Heart left ventricle (tissue), 16 donors: ENCODE measurements at regions not wholly inside any gene's neighbourhood (a gene's known extent, or its start where the extent isn't known, plus 50 kb on each side); places are given as distances from the start of the nearest gene placed in this dataset.

Experiments used
- ATAC-seq, 4 donors: fragments of 200-7000 bp; cut with Tn5 transposase; one replicate each; pipeline ENCODE4 v1.9.1; 2020 to 2022; ENCODE audit warnings: moderate library complexity in 4 of 4, mild to moderate bottlenecking in 3 of 4, moderate number of reproducible peaks in 1 of 4
- DNase-seq, 5 donors: peaks; one replicate each; pipeline ENCODE4 v3.0.0-alpha.2; 2020
- H3K27ac ChIP-seq, 12 donors: fragments of 200-600 bp; sonication (generic) in 4 of 12; one replicate each; pipeline versions ENCODE4 v1.5.0 to v1.8.0; 2016 to 2022; ENCODE audit warnings: mild to moderate bottlenecking in 2 of 12
- H3K27me3 ChIP-seq, 9 donors: fragments of 200-600 bp; sonication (generic) in 2 of 9; one replicate each; pipeline versions ENCODE4 v1.5.1 to v1.8.0; 2016 to 2022; ENCODE audit warnings: mild to moderate bottlenecking in 3 of 9
- H3K36me3 ChIP-seq, 9 donors: fragments of 200-600 bp; sonication (generic) in 2 of 9; one replicate each; pipeline versions ENCODE4 v1.5.0 to v1.8.0; 2018 to 2022; ENCODE audit warnings: mild to moderate bottlenecking in 2 of 9
- H3K4me1 ChIP-seq, 12 donors: fragments of 200-600 bp; sonication (generic) in 4 of 12; one replicate each; pipeline versions ENCODE4 v1.5.0 to v1.8.0; 2016 to 2022; ENCODE audit warnings: mild to moderate bottlenecking in 3 of 12
- H3K4me3 ChIP-seq, 12 donors: fragments of 200-600 bp; sonication (generic) in 4 of 12; one replicate each; pipeline versions ENCODE4 v1.5.0 to v1.8.0; 2017 to 2022; ENCODE audit warnings: mild to moderate bottlenecking in 9 of 12, moderate library complexity in 4 of 12
- H3K9me3 ChIP-seq, 12 donors: fragments of 200-600 bp; sonication (generic) in 4 of 12; one replicate each; pipeline versions ENCODE4 v1.5.0 to v1.8.0; 2016 to 2022; ENCODE audit warnings: mild to moderate bottlenecking in 1 of 12
- CTCF ChIP-seq, 12 donors: fragments of 200-600 bp; sonication (generic) in 4 of 12; IDR thresholded peaks; one replicate each; pipeline versions ENCODE4 v1.5.0 to v1.8.0; 2018 to 2022; ENCODE audit warnings: antibody characterized with exemption in 12 of 12, mild to moderate bottlenecking in 5 of 12
- POLR2A ChIP-seq, 2 donors: fragments of 450-650 bp; IDR thresholded peaks; one replicate each; pipeline ENCODE4 v1.6.1; 2017; ENCODE audit warnings: antibody characterized with exemption in 2 of 2, mild to moderate bottlenecking in 2 of 2, moderate library complexity in 2 of 2
- WGBS, 4 donors: extraction: QIAGEN DNeasy Blood & Tissue Kit in 2 of 4; methylation state at CpG; one replicate each; pipeline versions ENCODE4 v1.1.5 to v1.1.7; 2013 to 2018; 5-methylcytosine and 5-hydroxymethylcytosine counted together
- intact Hi-C, 10 donors: fragments of 100-400 bp; cut with DNase I; formaldehyde crosslinking; loops; one replicate each; pipeline versions ENCODE4 v1.11.1 to v1.14.2; 2022
- donor health status: ischemic (EF 13 %, LVEDD 7.1; RV severe dilation, severe dysfunction).
- donor health status: healthy with polysubstance abuse.
- donor health status: DM: no; HTN: yes; CAD: no.
- donor health status: DM: no; HTN: no; CAD: no.
- donor health status: ischemic (EF 25% LVEDD 6.9; RV normal size, moderate dysfunction).
- donor health status: ischemic (EF 25% LVEDD 5.7; RV mildly dilated, moderate dysfunction).
- donor health status: healthy.
- donor health status: DM: yes; HTN: yes; CAD: no.
- donor health status: ischemic (EF 35%, LVEDD 5.7; RV mildly dilated, moderate dysfunction).
- donor health status: nonischemic (EF 11% LVEDD 7.7; RV severe dilation, severe dysfunction).
- donor health status: DM: yes; HTN: yes; CAD: no.
- donor health status: PGD.
- donor health status: ischemic (EF 29% LVEDD 5.4; RV normal size, mild dysfunction).
- donor health status: nonischemic (EF 23%, LVEDD 6.1; RV moderate dilation, normal function).

DNA sequence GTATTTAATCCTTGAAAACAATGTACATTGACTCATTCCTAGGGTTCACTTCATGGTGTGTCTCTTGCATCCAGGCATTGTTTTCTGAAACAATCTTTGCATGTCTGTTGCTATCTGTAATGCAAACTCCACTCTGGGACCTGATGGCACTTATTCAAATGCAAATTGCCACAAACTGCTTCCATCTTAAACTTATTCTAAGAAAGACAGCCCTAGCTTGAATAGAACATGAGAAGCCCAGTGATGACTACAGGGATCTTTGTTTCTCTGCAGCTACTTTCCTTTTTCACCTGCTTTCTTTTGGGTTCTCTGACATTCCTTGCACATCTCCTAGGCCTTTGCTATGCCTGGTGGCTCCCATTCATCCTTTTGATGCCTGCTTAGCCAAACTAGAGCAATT lies 827.0 kb downstream of the CDY2B start:
- intact Hi-C loops = no loop called here
- H3K9me3 ChIP-seq = no peaks in the 10 kb centered on the region
- no peak for TF ChIP-seq POLR2A (IDR thresholded peaks at IDR 0.05)
- TF ChIP-seq CTCF (IDR thresholded peaks at IDR 0.05) = no peak
- no peak overlapping the region for H3K27ac ChIP-seq
- no peaks in the 10 kb centered on the region for H3K36me3 ChIP-seq
- no peak for ATAC-seq
- no peak for DNase-seq
- no peaks in the 10 kb centered on the region for H3K27me3 ChIP-seq
- no peak overlapping the region for H3K4me3 ChIP-seq
- H3K4me1 ChIP-seq = no peaks in the 10 kb centered on the region

- no peaks in the 10 kb centered on the region for H3K27me3 ChIP-seq
- no peaks in the 10 kb centered on the region for H3K4me1 ChIP-seq
- ATAC-seq (no peak), DNase-seq (no peak)
- H3K27ac ChIP-seq = no peak overlapping the region
- H3K9me3 ChIP-seq = no peaks in the 10 kb centered on the region
- H3K4me3 ChIP-seq = no peak overlapping the region
- 64 to 65% methylated on average over 2 of the region's 2 CpGs; no CpG with 5 or more reads in 2 of the 4 donors for WGBS, 4 donors
- intact Hi-C loops = no loop called here
- TF ChIP-seq CTCF (IDR thresholded peaks at IDR 0.05) (no peak), POLR2A (IDR thresholded peaks at IDR 0.05) (no peak)
- no peaks in the 10 kb centered on the region for H3K36me3 ChIP-seq
Observed at GRCh38 chrY:17050374-17050773, 829.6 kb downstream of the CDY2B start.

DNA sequence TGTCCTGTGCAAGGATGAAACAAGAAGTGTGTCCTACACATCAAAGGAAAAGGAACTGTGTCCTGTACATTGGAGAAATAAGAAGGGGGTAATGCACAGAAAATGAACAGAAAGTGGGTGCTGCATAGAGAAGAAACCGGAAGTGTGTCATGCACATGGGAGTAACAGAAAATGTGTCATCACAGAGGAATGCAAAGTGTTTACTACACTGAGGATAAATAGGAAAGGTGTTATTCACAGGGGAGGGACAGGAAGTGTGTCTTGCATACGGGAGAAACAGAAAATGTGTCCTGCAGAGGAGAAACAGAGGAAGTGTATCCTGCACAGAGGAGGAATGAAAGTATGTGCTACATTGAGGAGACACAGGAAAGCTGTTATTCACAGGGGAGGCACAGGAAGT lies 834.9 kb downstream of the CDY2B start:
- Histone ChIP-seq H3K9me3 (no peaks in the 10 kb centered on the region), H3K4me3 (no peak overlapping the region), H3K36me3 (no peaks in the 10 kb centered on the region), H3K27ac (no peak overlapping the region), H3K27me3 (no peaks in the 10 kb centered on the region), H3K4me1 (no peaks in the 10 kb centered on the region)
- WGBS, 4 donors = 54 to 56% methylated on average over 2 of the region's 2 CpGs; no CpG with 5 or more reads in 2 of the 4 donors
- DNase-seq (no peak), ATAC-seq (no peak)
- TF ChIP-seq POLR2A (IDR thresholded peaks at IDR 0.05) (no peak), CTCF (IDR thresholded peaks at IDR 0.05) (no peak)
- intact Hi-C loops = no loop called here

DNA sequence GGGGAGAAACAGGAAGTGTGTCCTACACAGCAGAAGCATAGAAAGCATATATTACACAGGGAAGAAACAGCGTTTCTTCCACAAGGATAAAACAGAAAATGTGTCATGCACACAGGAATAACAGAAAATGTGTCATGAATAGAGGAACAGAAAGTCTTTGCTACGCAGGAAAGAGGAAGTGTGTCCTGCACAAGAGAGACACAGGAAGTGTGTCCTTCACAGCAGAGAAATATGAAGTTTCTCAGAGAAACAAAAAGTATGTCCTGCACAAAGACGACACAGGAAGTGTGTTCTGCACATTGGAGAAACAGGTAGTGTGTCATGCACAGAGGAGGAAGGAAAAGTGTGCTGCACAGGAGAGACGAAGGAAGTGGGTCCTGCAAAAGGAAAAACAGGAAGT lies 835.3 kb downstream of the CDY2B start:
- Histone ChIP-seq H3K4me3 (no peak overlapping the region), H3K4me1 (no peaks in the 10 kb centered on the region), H3K36me3 (no peaks in the 10 kb centered on the region), H3K27me3 (no peaks in the 10 kb centered on the region), H3K27ac (no peak overlapping the region), H3K9me3 (no peaks in the 10 kb centered on the region)
- DNase-seq = no peak
- TF ChIP-seq POLR2A (IDR thresholded peaks at IDR 0.05) = no peak
- no peak for TF ChIP-seq CTCF (IDR thresholded peaks at IDR 0.05)
- intact Hi-C loops = no loop called here
- WGBS, 4 donors = 56 to 63% methylated on average over 4 of the region's 4 CpGs; no CpG with 5 or more reads in 2 of the 4 donors
- ATAC-seq = no peak
